ENCODE measurements at regions not wholly inside any gene's neighbourhood (a gene's known extent, or its start where the extent isn't known, plus 50 kb on each side); places are given as distances from the start of the nearest gene placed in this dataset.

- ATAC-seq = no peak
- TF ChIP-seq PPARA (CRISPR knock-in tag; IDR thresholded peaks at IDR 0.05; ENCODE audit: borderline replicate concordance) (no peak), OSR1 (CRISPR knock-in tag; IDR thresholded peaks at IDR 0.05) (no peak), BACH2 (CRISPR knock-in tag; IDR thresholded peaks at IDR 0.05; ENCODE audit: borderline replicate concordance) (no peak), GLIS3 (CRISPR knock-in tag; IDR thresholded peaks at IDR 0.05) (no peak), ARNTL (CRISPR knock-in tag; IDR thresholded peaks at IDR 0.05; ENCODE audit: borderline replicate concordance, low read depth) (no peak), ZNF8 (CRISPR knock-in tag; IDR thresholded peaks at IDR 0.05) (no peak), ISL1 (CRISPR knock-in tag; IDR thresholded peaks at IDR 0.05) (no peak), TSHZ2 (CRISPR knock-in tag; IDR thresholded peaks at IDR 0.05) (no peak), ZFP3 (CRISPR knock-in tag; IDR thresholded peaks at IDR 0.05) (no peak), POU6F1 (CRISPR knock-in tag; IDR thresholded peaks at IDR 0.05; ENCODE audit: borderline replicate concordance, low read depth) (no peak), RARB (CRISPR knock-in tag; IDR thresholded peaks at IDR 0.05) (no peak), ZNF70 (CRISPR knock-in tag; IDR thresholded peaks at IDR 0.05) (no peak)
Observed at GRCh38 chr4:102170910-102171309, 174.4 kb downstream of the SLC39A8 start.

- peak; percentile 64; the same call in 2 of the 3 replicates for ATAC-seq
- TF ChIP-seq ZFP30 (CRISPR knock-in tag; IDR thresholded peaks at IDR 0.05) = no peak
- TF ChIP-seq CSDC2 (CRISPR knock-in tag; IDR thresholded peaks at IDR 0.05) = no peak
- TF ChIP-seq POU6F1 (CRISPR knock-in tag; IDR thresholded peaks at IDR 0.05; ENCODE audit: borderline replicate concordance, low read depth) = no peak
- TF ChIP-seq ISL1 (CRISPR knock-in tag; IDR thresholded peaks at IDR 0.05) = no peak
- TF ChIP-seq GLIS3 (CRISPR knock-in tag; IDR thresholded peaks at IDR 0.05) = no peak
- TF ChIP-seq ZNF70 (CRISPR knock-in tag; IDR thresholded peaks at IDR 0.05) = no peak
Observed at GRCh38 chr4:102169345-102169744, 175.9 kb downstream of the SLC39A8 start.

GRCh38 chr4:102168580-102168979 is 176.7 kb downstream of the SLC39A8 start:
- TF ChIP-seq BACH2 (CRISPR knock-in tag; IDR thresholded peaks at IDR 0.05; ENCODE audit: borderline replicate concordance) (no peak), ZNF8 (CRISPR knock-in tag; IDR thresholded peaks at IDR 0.05) (no peak), ZNF70 (CRISPR knock-in tag; IDR thresholded peaks at IDR 0.05) (no peak), ZC3H10 (CRISPR knock-in tag; IDR thresholded peaks at IDR 0.05) (no peak), OSR1 (CRISPR knock-in tag; IDR thresholded peaks at IDR 0.05) (no peak), PPARA (CRISPR knock-in tag; IDR thresholded peaks at IDR 0.05; ENCODE audit: borderline replicate concordance) (no peak), CREB5 (CRISPR knock-in tag; IDR thresholded peaks at IDR 0.05; ENCODE audit: low read depth) (no peak), TSHZ2 (CRISPR knock-in tag; IDR thresholded peaks at IDR 0.05) (no peak), RARB (CRISPR knock-in tag; IDR thresholded peaks at IDR 0.05) (no peak), POU6F1 (CRISPR knock-in tag; IDR thresholded peaks at IDR 0.05; ENCODE audit: borderline replicate concordance, low read depth) (no peak), ESRRG (CRISPR knock-in tag; IDR thresholded peaks at IDR 0.05) (no peak), PATZ1 (CRISPR knock-in tag; IDR thresholded peaks at IDR 0.05; ENCODE audit: borderline replicate concordance) (no peak), TCF4 (CRISPR knock-in tag; IDR thresholded peaks at IDR 0.05; ENCODE audit: borderline replicate concordance) (no peak)
- no peak for ATAC-seq

All from SK-N-SH treated with all-trans-retinoic acid at 6 μM for 48 hours (cell line).